CD4-positive, alpha-beta T cell (primary cell): ENCODE measurements at regions not wholly inside any gene's neighbourhood (a gene's known extent, or its start where the extent isn't known, plus 50 kb on each side); places are given as distances from the start of the nearest gene placed in this dataset.

ENCODE experiments used
- ATAC-seq: fragments of 200-7000 bp; cut with Tn5 transposase; one replicate; pipeline ENCODE4 v1.10.0; 2022; ENCODE audit warnings: mild to moderate bottlenecking; ENCODE audit not compliant: poor library complexity
- CTCF ChIA-PET: fragments of 350-600 bp; sonication (Branson Sonifier 250); formaldehyde crosslinking; loops from one replicate; lab custom pipeline; 2021; ENCODE audit warnings: antibody characterized with exemption, inconsistent platforms; lab: Charles Lee
- POLR2A ChIA-PET: fragments of 350-600 bp; sonication (Branson Sonifier 250); formaldehyde crosslinking; loops from one replicate; lab custom pipeline; 2021; ENCODE audit warnings: antibody characterized with exemption, inconsistent platforms; lab: Charles Lee
- DNase-seq, 14 experiments: peaks; one replicate each; pipeline ENCODE4 v3.0.0-alpha.2; 2013 to 2020; ENCODE audit warnings: mixed read lengths in 2 of 14
- H3K27ac ChIP-seq, 2 donors: one replicate each; pipeline versions ENCODE4 v1.5.1 to v1.7.0; 2013; ENCODE audit warnings: low read length in 2 of 2, low read depth in 1 of 2, mild to moderate bottlenecking in 1 of 2
- H3K27me3 ChIP-seq, 2 experiments: 1 replicate in 1 of 2; 2 replicates in 1 of 2; pipeline versions ENCODE4 v1.6.1 to v1.7.0; 2013; ENCODE audit warnings: low read length in 2 of 2, control low read depth in 1 of 2, mild to moderate bottlenecking in 1 of 2, moderate library complexity in 1 of 2; ENCODE audit not compliant: insufficient read depth in 2 of 2, control insufficient read depth in 1 of 2
- H3K36me3 ChIP-seq: one replicate; pipeline ENCODE4 v1.6.1; 2013; ENCODE audit warnings: low read length, control low read depth; ENCODE audit not compliant: insufficient read depth
- H3K4me1 ChIP-seq: one replicate; pipeline ENCODE4 v1.6.1; 2013; ENCODE audit warnings: low read length, control low read depth; ENCODE audit not compliant: insufficient read depth
- H3K4me3 ChIP-seq: one replicate; pipeline ENCODE4 v1.5.1; 2013; ENCODE audit warnings: mild to moderate bottlenecking, low read length, moderate library complexity
- H3K9me3 ChIP-seq, 2 experiments: 1 replicate in 1 of 2; 2 replicates in 1 of 2; pipeline versions ENCODE4 v1.6.1 to v1.7.0; 2013; ENCODE audit warnings: low read length in 2 of 2, mild to moderate bottlenecking in 2 of 2, control low read depth in 1 of 2, moderate library complexity in 1 of 2; ENCODE audit not compliant: control insufficient read depth in 1 of 2, insufficient read depth in 1 of 2
- H3K27ac Mint-ChIP-seq: one replicate; pipeline ENCODE4 v1.8.0; 2020; ENCODE audit warnings: mixed read lengths
- H3K27me3 Mint-ChIP-seq: one replicate; pipeline ENCODE4 v1.8.0; 2021; ENCODE audit warnings: mixed read lengths
- H3K36me3 Mint-ChIP-seq: one replicate; pipeline ENCODE4 v1.8.0; 2021; ENCODE audit warnings: low read depth, mixed read lengths
- H3K4me1 Mint-ChIP-seq: one replicate; pipeline ENCODE4 v1.8.0; 2021; ENCODE audit warnings: low read depth, mixed read lengths
- H3K4me3 Mint-ChIP-seq: one replicate; pipeline ENCODE4 v1.8.0; 2020; ENCODE audit warnings: mild to moderate bottlenecking, mixed read lengths
- H3K9me3 Mint-ChIP-seq: one replicate; pipeline ENCODE4 v1.8.0; 2020; ENCODE audit warnings: mixed read lengths
- CTCF ChIP-seq: fragments of 200-600 bp; IDR thresholded peaks from one replicate; pipeline ENCODE4 v1.8.0; 2022; ENCODE audit warnings: antibody characterized with exemption, mild to moderate bottlenecking
- intact Hi-C, 2 experiments: fragments of 100-400 bp; cut with DNase I in 1 of 2; cut with micrococcal nuclease in 1 of 2; formaldehyde crosslinking; loops; one replicate each; pipeline versions ENCODE4 v1.15.1 to v1.9.0; 2023 to 2025; cut with DNase I, micrococcal nuclease

GRCh38 chr18:65145312-65145711 lies 605.5 kb upstream of the CDH7 start:
- Histone ChIP-seq H3K36me3 (no peaks in the 10 kb centered on the region), H3K27ac (no peak overlapping the region), H3K9me3 (peaks cover 0 to 7% of the 10 kb centered on the region in 2 experiments), H3K4me3 (no peak overlapping the region), H3K4me1 (no peaks in the 10 kb centered on the region), H3K27me3 (no peaks in the 10 kb centered on the region)
- no peak for TF ChIP-seq CTCF
- Mint-ChIP-seq H3K4me1 (no peaks in the 10 kb centered on the region), H3K4me3 (no peak overlapping the region), H3K27me3 (no peaks in the 10 kb centered on the region), H3K36me3 (no peaks in the 10 kb centered on the region), H3K9me3 (peaks cover 4% of the 10 kb centered on the region), H3K27ac (no peak overlapping the region)
- ATAC-seq (no peak), DNase-seq (no peak)
- CTCF ChIA-PET = no interaction called here
- intact Hi-C loops = no loop called here
- POLR2A ChIA-PET = no interaction called here

GRCh38 chr18:65133610-65134009 lies 617.2 kb upstream of the CDH7 start:
- no peaks in the 10 kb centered on the region for H3K36me3 Mint-ChIP-seq
- no peaks in the 10 kb centered on the region for H3K4me1 Mint-ChIP-seq
- no peaks in the 10 kb centered on the region for H3K27me3 Mint-ChIP-seq
- TF ChIP-seq CTCF = no peak
- ATAC-seq (no peak), DNase-seq (no peak)
- peaks cover 5% of the 10 kb centered on the region for H3K9me3 Mint-ChIP-seq
- POLR2A ChIA-PET = no interaction called here
- CTCF ChIA-PET = no interaction called here
- H3K4me3 Mint-ChIP-seq = no peak overlapping the region
- Histone ChIP-seq H3K36me3 (no peaks in the 10 kb centered on the region), H3K27me3 (no peaks in the 10 kb centered on the region), H3K9me3 (peaks cover 0 to 4% of the 10 kb centered on the region in 2 experiments), H3K4me3 (no peak overlapping the region), H3K27ac (no peak overlapping the region), H3K4me1 (no peaks in the 10 kb centered on the region)
- no peak overlapping the region for H3K27ac Mint-ChIP-seq
- intact Hi-C loops = no loop called here

- ChIA-PET CTCF (no interaction called here), POLR2A (no interaction called here)
- Histone ChIP-seq H3K4me3 (no peak overlapping the region), H3K4me1 (no peaks in the 10 kb centered on the region), H3K27ac (no peak overlapping the region), H3K27me3 (no peaks in the 10 kb centered on the region), H3K9me3 (peaks cover 8 to 14% of the 10 kb centered on the region in 2 experiments), H3K36me3 (no peaks in the 10 kb centered on the region)
- ATAC-seq = no peak
- no peaks in the 10 kb centered on the region for H3K27me3 Mint-ChIP-seq
- no peak for DNase-seq
- no peaks in the 10 kb centered on the region for H3K36me3 Mint-ChIP-seq
- peaks cover 11% of the 10 kb centered on the region for H3K9me3 Mint-ChIP-seq
- no peak overlapping the region for H3K4me3 Mint-ChIP-seq
- no peak for TF ChIP-seq CTCF
- no peak overlapping the region for H3K27ac Mint-ChIP-seq
- no peaks in the 10 kb centered on the region for H3K4me1 Mint-ChIP-seq
- intact Hi-C loops = no loop called here
These were observed 626.2 kb upstream of the CDH7 start for GRCh38 chr18:65124633-65125032.
